ENCODE measurements at regions not wholly inside any gene's neighbourhood (a gene's known extent, or its start where the extent isn't known, plus 50 kb on each side); places are given as distances from the start of the nearest gene placed in this dataset.
"Not testable (repeated sequence)": the region's sequence is repeated elsewhere in the genome, so short reads cannot be mapped to it uniquely, and the experiment has no call there.

DNA sequence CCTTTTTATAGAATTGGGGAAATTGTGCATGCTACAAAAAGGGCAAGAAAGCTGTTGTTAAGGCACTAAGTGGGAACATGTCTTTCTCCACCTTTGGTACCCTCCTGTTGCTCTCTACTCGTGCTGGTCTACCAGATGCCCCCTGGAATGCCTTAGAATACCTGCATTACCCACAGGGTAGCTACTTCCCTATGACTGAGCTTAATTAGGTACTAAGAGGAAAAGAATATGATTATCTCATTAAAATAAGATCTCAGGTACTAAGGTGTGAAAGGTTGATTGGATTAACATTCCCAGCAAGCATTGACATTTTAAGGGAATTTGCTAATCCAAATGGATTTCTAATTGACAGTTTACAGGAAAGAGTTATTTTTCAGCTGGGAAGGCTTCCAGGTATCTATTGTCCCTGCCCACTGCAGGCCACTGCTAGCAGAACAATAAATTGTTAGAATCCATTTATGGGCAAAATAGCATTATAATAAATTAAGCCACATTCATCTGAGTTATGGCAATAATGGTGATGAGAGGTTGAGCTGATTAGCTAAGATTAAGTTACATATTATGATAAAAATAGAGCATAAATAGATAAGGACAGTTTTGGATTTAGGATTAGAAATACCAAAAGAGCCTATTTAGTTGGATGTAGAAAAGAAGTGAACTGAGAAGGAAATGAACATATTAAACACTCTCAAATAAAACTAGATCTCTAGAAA is 67.8 kb upstream of the GRIP1 start:
- no peaks in the 10 kb centered on the region for H3K4me1 ChIP-seq (ENCODE audit: control insufficient read depth, insufficient read depth, low read length)
- H3K36me3 ChIP-seq (ENCODE audit: control insufficient read depth, insufficient read depth, low read length): no peaks in the 10 kb centered on the region
- no peaks in the 10 kb centered on the region for H3K9me3 ChIP-seq (ENCODE audit: control insufficient read depth, insufficient read depth, low read length)
- no peak overlapping the region for H3K4me3 ChIP-seq (ENCODE audit: low read depth, low read length)
- H3K9ac ChIP-seq (ENCODE audit: low read depth, low read length): no peak overlapping the region
- H3K27me3 ChIP-seq (ENCODE audit: control insufficient read depth, insufficient read depth, low read length): no peaks in the 10 kb centered on the region

GRCh38 chr12:66751432-66752113 is 72.7 kb upstream of the GRIP1 start:
- H3K36me3 ChIP-seq (ENCODE audit: control insufficient read depth, insufficient read depth, low read length): no peaks in the 10 kb centered on the region
- no peaks in the 10 kb centered on the region for H3K9me3 ChIP-seq (ENCODE audit: control insufficient read depth, insufficient read depth, low read length)
- no peaks in the 10 kb centered on the region for H3K27me3 ChIP-seq (ENCODE audit: control insufficient read depth, insufficient read depth, low read length)
- H3K4me3 ChIP-seq (ENCODE audit: low read depth, low read length): no peak overlapping the region
- no peaks in the 10 kb centered on the region for H3K4me1 ChIP-seq (ENCODE audit: control insufficient read depth, insufficient read depth, low read length)
- no peak overlapping the region for H3K9ac ChIP-seq (ENCODE audit: low read depth, low read length)

- Histone ChIP-seq H3K9me3 (ENCODE audit: control insufficient read depth, insufficient read depth, low read length) (no peaks in the 10 kb centered on the region), H3K27me3 (ENCODE audit: control insufficient read depth, insufficient read depth, low read length) (no peaks in the 10 kb centered on the region), H3K36me3 (ENCODE audit: control insufficient read depth, insufficient read depth, low read length) (no peaks in the 10 kb centered on the region), H3K4me1 (ENCODE audit: control insufficient read depth, insufficient read depth, low read length) (no peaks in the 10 kb centered on the region), H3K4me3 (ENCODE audit: low read depth, low read length) (no peak overlapping the region), H3K9ac (ENCODE audit: low read depth, low read length) (no peak overlapping the region)
These were observed 74.9 kb upstream of the GRIP1 start for GRCh38 chr12:66753810-66754209.

GRCh38 chr12:66755727-66756395 is 77.0 kb upstream of the GRIP1 start:
- Histone ChIP-seq H3K27me3 (ENCODE audit: control insufficient read depth, insufficient read depth, low read length) (no peaks in the 10 kb centered on the region), H3K9me3 (ENCODE audit: control insufficient read depth, insufficient read depth, low read length) (no peaks in the 10 kb centered on the region), H3K4me1 (ENCODE audit: control insufficient read depth, insufficient read depth, low read length) (no peaks in the 10 kb centered on the region), H3K9ac (ENCODE audit: low read depth, low read length) (no peak overlapping the region), H3K36me3 (ENCODE audit: control insufficient read depth, insufficient read depth, low read length) (no peaks in the 10 kb centered on the region), H3K4me3 (ENCODE audit: low read depth, low read length) (no peak overlapping the region)

DNA sequence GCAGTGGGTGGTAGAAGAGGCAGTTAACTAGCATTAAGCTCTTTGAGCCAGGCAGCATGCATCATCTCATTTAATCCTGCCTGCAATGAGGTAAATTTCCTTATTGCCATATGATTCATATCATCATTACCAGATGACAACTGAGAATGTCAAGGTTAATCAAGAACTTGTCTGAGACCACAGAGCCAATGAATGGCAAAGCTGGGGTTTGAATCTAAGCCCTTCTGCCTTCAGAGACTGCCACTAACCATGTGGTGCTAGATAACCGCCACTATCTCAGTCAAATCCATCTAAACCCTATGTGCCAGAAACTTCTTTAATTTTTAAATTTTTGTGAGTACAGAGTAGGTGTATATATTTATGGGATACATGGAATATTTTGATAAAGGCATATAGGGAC is 77.8 kb upstream of the GRIP1 start:
- no peaks in the 10 kb centered on the region for H3K4me1 ChIP-seq (ENCODE audit: control insufficient read depth, insufficient read depth, low read length)
- no peak overlapping the region for H3K9ac ChIP-seq (ENCODE audit: low read depth, low read length)
- no peaks in the 10 kb centered on the region for H3K36me3 ChIP-seq (ENCODE audit: control insufficient read depth, insufficient read depth, low read length)
- no peak overlapping the region for H3K4me3 ChIP-seq (ENCODE audit: low read depth, low read length)
- no peaks in the 10 kb centered on the region for H3K27me3 ChIP-seq (ENCODE audit: control insufficient read depth, insufficient read depth, low read length)
- no peaks in the 10 kb centered on the region for H3K9me3 ChIP-seq (ENCODE audit: control insufficient read depth, insufficient read depth, low read length)

GRCh38 chr12:66760122-66760521 is 81.2 kb upstream of the GRIP1 start:
- H3K4me3 ChIP-seq (ENCODE audit: low read depth, low read length); H3K9me3 ChIP-seq (ENCODE audit: control insufficient read depth, insufficient read depth, low read length); H3K36me3 ChIP-seq (ENCODE audit: control insufficient read depth, insufficient read depth, low read length); H3K9ac ChIP-seq (ENCODE audit: low read depth, low read length); H3K4me1 ChIP-seq (ENCODE audit: control insufficient read depth, insufficient read depth, low read length); H3K27me3 ChIP-seq (ENCODE audit: control insufficient read depth, insufficient read depth, low read length): not testable (repeated sequence)

GRCh38 chr12:66763467-66763866 is 84.6 kb upstream of the GRIP1 start:
- no peak overlapping the region for H3K4me3 ChIP-seq (ENCODE audit: low read depth, low read length)
- H3K9me3 ChIP-seq (ENCODE audit: control insufficient read depth, insufficient read depth, low read length): no peaks in the 10 kb centered on the region
- H3K27me3 ChIP-seq (ENCODE audit: control insufficient read depth, insufficient read depth, low read length): no peaks in the 10 kb centered on the region
- no peaks in the 10 kb centered on the region for H3K4me1 ChIP-seq (ENCODE audit: control insufficient read depth, insufficient read depth, low read length)
- no peak overlapping the region for H3K9ac ChIP-seq (ENCODE audit: low read depth, low read length)
- no peaks in the 10 kb centered on the region for H3K36me3 ChIP-seq (ENCODE audit: control insufficient read depth, insufficient read depth, low read length)

DNA sequence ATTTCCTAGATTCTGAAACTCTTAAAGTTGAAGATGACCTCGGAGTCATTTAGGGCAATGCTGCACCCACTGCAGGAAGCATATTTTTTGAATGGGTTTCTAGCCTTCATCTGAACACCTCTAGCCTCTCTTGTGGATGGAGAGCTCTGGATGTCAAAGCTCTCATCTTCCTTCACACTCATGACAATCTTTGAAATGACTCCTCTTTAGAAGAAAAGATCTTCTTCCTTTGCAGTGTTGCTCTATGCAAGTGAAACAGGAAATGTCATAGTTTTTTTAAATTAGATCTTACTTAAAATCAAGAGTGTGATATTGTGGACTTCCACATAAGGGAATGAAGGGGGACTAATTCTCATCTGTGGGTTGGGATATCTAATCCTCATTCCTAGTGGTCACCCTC is 86.3 kb upstream of the GRIP1 start:
- no peak overlapping the region for H3K9ac ChIP-seq (ENCODE audit: low read depth, low read length)
- H3K4me3 ChIP-seq (ENCODE audit: low read depth, low read length): no peak overlapping the region
- H3K36me3 ChIP-seq (ENCODE audit: control insufficient read depth, insufficient read depth, low read length): no peaks in the 10 kb centered on the region
- no peaks in the 10 kb centered on the region for H3K27me3 ChIP-seq (ENCODE audit: control insufficient read depth, insufficient read depth, low read length)
- no peaks in the 10 kb centered on the region for H3K4me1 ChIP-seq (ENCODE audit: control insufficient read depth, insufficient read depth, low read length)
- no peaks in the 10 kb centered on the region for H3K9me3 ChIP-seq (ENCODE audit: control insufficient read depth, insufficient read depth, low read length)

- Histone ChIP-seq H3K27me3 (ENCODE audit: control insufficient read depth, insufficient read depth, low read length) (no peaks in the 10 kb centered on the region), H3K9ac (ENCODE audit: low read depth, low read length) (no peak overlapping the region), H3K36me3 (ENCODE audit: control insufficient read depth, insufficient read depth, low read length) (no peaks in the 10 kb centered on the region), H3K4me1 (ENCODE audit: control insufficient read depth, insufficient read depth, low read length) (no peaks in the 10 kb centered on the region), H3K9me3 (ENCODE audit: control insufficient read depth, insufficient read depth, low read length) (no peaks in the 10 kb centered on the region), H3K4me3 (ENCODE audit: low read depth, low read length) (no peak overlapping the region)
These were observed 88.7 kb upstream of the GRIP1 start for GRCh38 chr12:66767536-66767935.

DNA sequence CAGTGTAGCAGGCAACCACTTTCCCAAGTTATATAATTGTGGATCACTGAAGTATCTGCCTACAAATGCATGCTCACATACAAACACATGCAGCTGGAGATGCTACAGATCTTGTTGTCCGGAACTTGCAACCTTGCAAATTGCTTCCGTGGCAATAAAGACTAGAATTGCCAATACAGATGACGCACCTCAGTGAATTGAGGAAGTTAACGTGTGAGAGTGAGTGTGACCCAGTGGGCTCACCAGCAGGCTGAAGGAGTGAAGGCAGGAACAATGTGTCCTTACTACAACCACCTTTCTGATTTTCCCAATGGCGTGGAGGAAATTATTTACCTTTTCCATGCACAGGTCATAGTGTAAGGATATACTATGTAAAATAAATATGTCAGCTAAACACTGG is 89.4 kb upstream of the GRIP1 start:
- H3K9me3 ChIP-seq (ENCODE audit: control insufficient read depth, insufficient read depth, low read length): no peaks in the 10 kb centered on the region
- H3K4me1 ChIP-seq (ENCODE audit: control insufficient read depth, insufficient read depth, low read length): no peaks in the 10 kb centered on the region
- H3K27me3 ChIP-seq (ENCODE audit: control insufficient read depth, insufficient read depth, low read length): no peaks in the 10 kb centered on the region
- no peaks in the 10 kb centered on the region for H3K36me3 ChIP-seq (ENCODE audit: control insufficient read depth, insufficient read depth, low read length)
- no peak overlapping the region for H3K9ac ChIP-seq (ENCODE audit: low read depth, low read length)
- H3K4me3 ChIP-seq (ENCODE audit: low read depth, low read length): no peak overlapping the region

DNA sequence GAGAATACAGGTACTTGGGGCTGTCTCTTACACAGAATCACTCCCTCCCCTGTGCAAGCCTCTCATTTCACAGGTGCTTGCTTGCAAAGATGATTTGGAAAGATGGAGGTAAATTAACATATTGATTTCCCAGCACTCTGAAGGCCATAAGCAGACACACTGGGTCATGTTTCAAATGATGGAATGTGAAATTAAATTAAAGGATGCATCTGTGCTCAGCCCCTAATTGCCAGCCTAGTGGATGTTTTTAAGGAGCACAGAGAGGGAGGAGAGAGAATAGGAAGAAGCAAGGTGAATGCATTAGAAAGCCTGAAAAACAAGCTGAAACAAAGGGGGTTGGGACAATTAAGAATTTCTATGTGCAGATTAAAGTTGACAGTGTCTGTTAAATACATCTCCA is 96.1 kb upstream of the GRIP1 start:
- Histone ChIP-seq H3K27me3 (ENCODE audit: control insufficient read depth, insufficient read depth, low read length) (no peaks in the 10 kb centered on the region), H3K9ac (ENCODE audit: low read depth, low read length) (no peak overlapping the region), H3K4me1 (ENCODE audit: control insufficient read depth, insufficient read depth, low read length) (no peaks in the 10 kb centered on the region), H3K36me3 (ENCODE audit: control insufficient read depth, insufficient read depth, low read length) (no peaks in the 10 kb centered on the region), H3K4me3 (ENCODE audit: low read depth, low read length) (no peak overlapping the region), H3K9me3 (ENCODE audit: control insufficient read depth, insufficient read depth, low read length) (no peaks in the 10 kb centered on the region)

GRCh38 chr12:66775871-66776270 is 97.0 kb upstream of the GRIP1 start:
- no peaks in the 10 kb centered on the region for H3K27me3 ChIP-seq (ENCODE audit: control insufficient read depth, insufficient read depth, low read length)
- H3K9ac ChIP-seq (ENCODE audit: low read depth, low read length): no peak overlapping the region

More at GRCh38 chr12:66775871-66776270, 97.0 kb upstream of the GRIP1 start:
- H3K9me3 ChIP-seq (ENCODE audit: control insufficient read depth, insufficient read depth, low read length): no peaks in the 10 kb centered on the region
- H3K4me1 ChIP-seq (ENCODE audit: control insufficient read depth, insufficient read depth, low read length): no peaks in the 10 kb centered on the region
- no peak overlapping the region for H3K4me3 ChIP-seq (ENCODE audit: low read depth, low read length)
- no peaks in the 10 kb centered on the region for H3K36me3 ChIP-seq (ENCODE audit: control insufficient read depth, insufficient read depth, low read length)
